Left lung (tissue), 4 donors: ENCODE measurements at regions not wholly inside any gene's neighbourhood (a gene's known extent, or its start where the extent isn't known, plus 50 kb on each side); places are given as distances from the start of the nearest gene placed in this dataset.
A peak's percentile ranks its signal among the peaks of the same experiment; 100 is the strongest.

Source experiments
- ATAC-seq: fragments of 200-7000 bp; cut with Tn5 transposase; one replicate; pipeline ENCODE4 v1.9.1; 2020; ENCODE audit warnings: moderate library complexity
- DNase-seq, 4 donors: peaks; one replicate each; pipeline ENCODE4 v3.0.0-alpha.2; 2013 to 2020
- H3K27ac ChIP-seq, 2 donors: fragments of 200-600 bp; sonication (generic) in 1 of 2; one replicate each; pipeline versions ENCODE4 v1.5.0 to v1.8.0; 2020 to 2021
- H3K27me3 ChIP-seq, 2 donors: fragments of 200-600 bp; sonication (generic) in 1 of 2; one replicate each; pipeline versions ENCODE4 v1.5.0 to v1.8.0; 2020 to 2021
- H3K36me3 ChIP-seq, 2 donors: fragments of 200-600 bp; sonication (generic) in 1 of 2; one replicate each; pipeline versions ENCODE4 v1.5.0 to v1.8.0; 2020 to 2021
- H3K4me1 ChIP-seq, 2 donors: fragments of 200-600 bp; one replicate each; pipeline ENCODE4 v1.8.0; 2021
- H3K4me3 ChIP-seq, 2 donors: fragments of 200-600 bp; sonication (generic) in 1 of 2; one replicate each; pipeline versions ENCODE4 v1.5.0 to v1.8.0; 2020 to 2021; ENCODE audit warnings: mild to moderate bottlenecking in 1 of 2
- H3K9me3 ChIP-seq, 2 donors: fragments of 200-600 bp; sonication (generic) in 1 of 2; one replicate each; pipeline versions ENCODE4 v1.5.0 to v1.8.0; 2020 to 2021
- CTCF ChIP-seq, 2 donors: fragments of 200-600 bp; sonication (generic) in 1 of 2; IDR thresholded peaks; one replicate each; pipeline versions ENCODE4 v1.5.0 to v1.8.0; 2021; ENCODE audit warnings: antibody characterized with exemption in 2 of 2
- intact Hi-C, 2 donors: fragments of 100-400 bp; cut with DNase I; formaldehyde crosslinking; loops; one replicate each; pipeline versions ENCODE4 v1.11.2 to v1.14.2; 2022
- donor health status: DM: no; HTN: yes; CAD: no.
- donor health status: DM: no; HTN: no; CAD: no.

GRCh38 chr1:80929868-80930508 is 870.7 kb upstream of the ADGRL2 start:
- intact Hi-C loops, result no loop called here

GRCh38 chr1:80926531-80926930 is 874.2 kb upstream of the ADGRL2 start:
- Histone ChIP-seq H3K4me3 (no peak overlapping the region), H3K27ac (no peak overlapping the region), H3K9me3 (peaks cover 0 to 17% of the 10 kb centered on the region in 2 donors), H3K27me3 (no peaks in the 10 kb centered on the region), H3K4me1 (peaks cover 0 to 10% of the 10 kb centered on the region in 2 donors), H3K36me3 (no peaks in the 10 kb centered on the region)
- TF ChIP-seq CTCF (IDR thresholded peaks at IDR 0.05), result no peak
- no peak for DNase-seq
- no peak for ATAC-seq
- intact Hi-C loops, result no loop called here

More at GRCh38 chr1:80929868-80930508, 870.7 kb upstream of the ADGRL2 start:
- Histone ChIP-seq H3K9me3 (peaks cover 0 to 26% of the 10 kb centered on the region in 2 donors), H3K36me3 (no peaks in the 10 kb centered on the region), H3K27ac (no peak overlapping the region), H3K4me1 (peaks cover 0 to 7% of the 10 kb centered on the region in 2 donors), H3K4me3 (no peak overlapping the region), H3K27me3 (no peaks in the 10 kb centered on the region)
- ATAC-seq, result no peak
- no peak for DNase-seq
- no peak for TF ChIP-seq CTCF (IDR thresholded peaks at IDR 0.05)

GRCh38 chr1:80925130-80925805 is 875.5 kb upstream of the ADGRL2 start:
- no peaks in the 10 kb centered on the region for H3K27me3 ChIP-seq
- intact Hi-C loops, result no loop called here
- H3K27ac ChIP-seq, result peak overlapping the region in 1 of 2 donors; percentile 77
- no peaks in the 10 kb centered on the region for H3K36me3 ChIP-seq
- no peak overlapping the region for H3K4me3 ChIP-seq
- TF ChIP-seq CTCF (IDR thresholded peaks at IDR 0.05), result no peak
- peaks cover 0 to 5% of the 10 kb centered on the region in 2 donors for H3K9me3 ChIP-seq
- no peak for ATAC-seq
- peaks cover 0 to 10% of the 10 kb centered on the region in 2 donors for H3K4me1 ChIP-seq
- no peak for DNase-seq

GRCh38 chr1:80924290-80924689 is 876.4 kb upstream of the ADGRL2 start:
- DNase-seq (no peak), ATAC-seq (no peak)
- Histone ChIP-seq H3K36me3 (no peaks in the 10 kb centered on the region), H3K27ac (peak overlapping the region in 1 of 2 donors; percentile 77), H3K4me1 (peaks cover 0 to 10% of the 10 kb centered on the region in 2 donors), H3K4me3 (no peak overlapping the region), H3K9me3 (no peaks in the 10 kb centered on the region), H3K27me3 (no peaks in the 10 kb centered on the region)
- intact Hi-C loops, result no loop called here
- TF ChIP-seq CTCF (IDR thresholded peaks at IDR 0.05), result no peak

GRCh38 chr1:80922906-80923305 is 877.8 kb upstream of the ADGRL2 start:
- no peaks in the 10 kb centered on the region for H3K9me3 ChIP-seq
- no peak for TF ChIP-seq CTCF (IDR thresholded peaks at IDR 0.05)
- H3K36me3 ChIP-seq, result no peaks in the 10 kb centered on the region
- H3K4me1 ChIP-seq, result peaks cover 0 to 10% of the 10 kb centered on the region in 2 donors
- ATAC-seq (no peak), DNase-seq (no peak)
- no peaks in the 10 kb centered on the region for H3K27me3 ChIP-seq
- intact Hi-C loops, result no loop called here
- no peak overlapping the region for H3K4me3 ChIP-seq
- no peak overlapping the region for H3K27ac ChIP-seq
